Body of pancreas (tissue), 4 donors: ENCODE measurements at regions not wholly inside any gene's neighbourhood (a gene's known extent, or its start where the extent isn't known, plus 50 kb on each side); places are given as distances from the start of the nearest gene placed in this dataset.

ENCODE experiments used
- ATAC-seq: fragments of 150-250 bp; one replicate; pipeline ENCODE4 v1.9.1; 2016
- DNase-seq, 4 donors: peaks; one replicate each; pipeline ENCODE4 v3.0.0-alpha.2; 2019
- H3K27ac ChIP-seq, 4 donors: fragments of 200-600 bp; sonication (generic); 1 replicate in 3 of 4; 2 replicates in 1 of 4; pipeline versions ENCODE4 v1.5.1 to v1.6.1; 2016 to 2019; ENCODE audit warnings: mild to moderate bottlenecking in 1 of 4, mixed read lengths in 1 of 4, moderate library complexity in 1 of 4
- H3K27me3 ChIP-seq, 2 donors: fragments of 200-600 bp; sonication (generic); one replicate each; pipeline ENCODE4 v1.6.0; 2016; ENCODE audit warnings: mild to moderate bottlenecking in 1 of 2
- H3K36me3 ChIP-seq, 2 donors: fragments of 200-600 bp; sonication (generic); replicated peaks in 1 of 2; 2 replicates each; pipeline ENCODE4 v1.5.1; 2016; ENCODE audit warnings: low read depth in 2 of 2; ENCODE audit not compliant: insufficient read depth in 1 of 2
- H3K4me1 ChIP-seq: fragments of 200-600 bp; sonication (generic); one replicate; pipeline ENCODE4 v1.6.0; 2016
- H3K4me3 ChIP-seq, 2 donors: fragments of 200-600 bp; sonication (generic); 1 replicate in 1 of 2; 2 replicates in 1 of 2; pipeline ENCODE4 v1.5.1; 2016 to 2019
- H3K9me3 ChIP-seq, 3 donors: fragments of 200-600 bp; sonication (generic); 1 replicate in 2 of 3; 2 replicates in 1 of 3; pipeline ENCODE4 v1.5.1; 2016
- CTCF ChIP-seq, 7 experiments: fragments of 450-650 bp in 4 of 7; fragments of 200-600 bp in 3 of 7; sonication (generic) in 3 of 7; IDR thresholded peaks; one replicate each; pipeline ENCODE4 v1.5.1; 2016 to 2019; ENCODE audit warnings: antibody characterized with exemption in 7 of 7
- POLR2A ChIP-seq, 3 donors: fragments of 450-650 bp; IDR thresholded peaks; one replicate each; pipeline ENCODE4 v1.6.1; 2016; ENCODE audit warnings: antibody characterized with exemption in 3 of 3, mild to moderate bottlenecking in 2 of 3
- WGBS, 2 donors: methylation state at CpG; one replicate each; pipeline ENCODE4 v1.1.5; 2017; 5-methylcytosine and 5-hydroxymethylcytosine counted together
- intact Hi-C: fragments of 100-400 bp; cut with DNase I; formaldehyde crosslinking; loops from one replicate; pipeline ENCODE4 v1.15.1; 2023

GRCh38 chr20:7389216-7389615 lies 551.0 kb downstream of the HAO1 start:
- Histone ChIP-seq H3K27me3 (no peaks in the 10 kb centered on the region), H3K4me3 (no peak overlapping the region), H3K27ac (no peak overlapping the region), H3K4me1 (no peaks in the 10 kb centered on the region), H3K9me3 (no peaks in the 10 kb centered on the region), H3K36me3 (no peaks in the 10 kb centered on the region)
- DNase-seq (no peak), ATAC-seq (no peak)
- no peak for TF ChIP-seq CTCF (IDR thresholded peaks at IDR 0.05)
- TF ChIP-seq POLR2A (IDR thresholded peaks at IDR 0.05) = no peak
- intact Hi-C loops = no loop called here

- intact Hi-C loops = no loop called here
- H3K36me3 ChIP-seq = no peaks in the 10 kb centered on the region
- no peaks in the 10 kb centered on the region for H3K27me3 ChIP-seq
- TF ChIP-seq CTCF (IDR thresholded peaks at IDR 0.05) (no peak), POLR2A (IDR thresholded peaks at IDR 0.05) (no peak)
- DNase-seq (no peak), ATAC-seq (no peak)
- WGBS, 2 donors = 57 to 58% methylated on average over 4 of the region's 4 CpGs
- H3K4me3 ChIP-seq = no peak overlapping the region
- no peak overlapping the region for H3K27ac ChIP-seq
- H3K9me3 ChIP-seq = no peaks in the 10 kb centered on the region
- H3K4me1 ChIP-seq = no peaks in the 10 kb centered on the region
Observed at GRCh38 chr20:7392542-7393206, 547.6 kb downstream of the HAO1 start.

GRCh38 chr20:7399114-7399513 lies 541.1 kb downstream of the HAO1 start:
- TF ChIP-seq CTCF (IDR thresholded peaks at IDR 0.05) = no peak
- no peak for TF ChIP-seq POLR2A (IDR thresholded peaks at IDR 0.05)
- ATAC-seq = no peak
- no peaks in the 10 kb centered on the region for H3K27me3 ChIP-seq
- DNase-seq = no peak
- WGBS, 2 donors = 44 to 60% methylated on average over 6 of the region's 6 CpGs
- no peaks in the 10 kb centered on the region for H3K4me1 ChIP-seq
- no peak overlapping the region for H3K4me3 ChIP-seq
- intact Hi-C loops = no loop called here
- no peaks in the 10 kb centered on the region for H3K36me3 ChIP-seq
- no peaks in the 10 kb centered on the region for H3K9me3 ChIP-seq
- no peak overlapping the region for H3K27ac ChIP-seq

GRCh38 chr20:7399575-7399974 lies 540.7 kb downstream of the HAO1 start:
- no peak for ATAC-seq
- 33 to 36% methylated on average over 3 of the region's 3 CpGs for WGBS, 2 donors
- no peaks in the 10 kb centered on the region for H3K4me1 ChIP-seq
- no peaks in the 10 kb centered on the region for H3K27me3 ChIP-seq
- H3K27ac ChIP-seq = no peak overlapping the region
- TF ChIP-seq CTCF (IDR thresholded peaks at IDR 0.05) = no peak
- TF ChIP-seq POLR2A (IDR thresholded peaks at IDR 0.05) = no peak
- H3K9me3 ChIP-seq = no peaks in the 10 kb centered on the region
- no peak for DNase-seq
- no peak overlapping the region for H3K4me3 ChIP-seq
- H3K36me3 ChIP-seq = no peaks in the 10 kb centered on the region
- intact Hi-C loops = no loop called here

- Histone ChIP-seq H3K4me3 (no peak overlapping the region), H3K27me3 (no peaks in the 10 kb centered on the region), H3K27ac (no peak overlapping the region), H3K36me3 (no peaks in the 10 kb centered on the region), H3K9me3 (no peaks in the 10 kb centered on the region), H3K4me1 (no peaks in the 10 kb centered on the region)
- TF ChIP-seq POLR2A (IDR thresholded peaks at IDR 0.05) (no peak), CTCF (IDR thresholded peaks at IDR 0.05) (no peak)
- 69 to 71% methylated on average over 1 of the region's 1 CpG for WGBS, 2 donors
- no peak for DNase-seq
- no peak for ATAC-seq
- intact Hi-C loops = no loop called here
Observed at GRCh38 chr20:7406671-7407070, 533.6 kb downstream of the HAO1 start.
